ENCODE measurements at regions not wholly inside any gene's neighbourhood (a gene's known extent, or its start where the extent isn't known, plus 50 kb on each side); places are given as distances from the start of the nearest gene placed in this dataset.
"Not testable (repeated sequence)": the region's sequence is repeated elsewhere in the genome, so short reads cannot be mapped to it uniquely, and the experiment has no call there.

GRCh38 chr2:41204315-41204714 lies 752.4 kb upstream of the SLC8A1 start:
- Mint-ChIP-seq H3K9me3 (ENCODE audit: unreplicated experiment) (no peaks in the 10 kb centered on the region), H3K4me1 (ENCODE audit: unreplicated experiment) (no peaks in the 10 kb centered on the region), H3K27me3 (ENCODE audit: unreplicated experiment) (peaks cover 4% of the 10 kb centered on the region), H3K36me3 (ENCODE audit: unreplicated experiment) (no peaks in the 10 kb centered on the region), H3K27ac (ENCODE audit: unreplicated experiment) (no peak overlapping the region), H3K4me3 (ENCODE audit: unreplicated experiment) (no peak overlapping the region)
- TF ChIP-seq CTCF (IDR thresholded peaks at IDR 0.05): no peak
- DNase-seq (ENCODE audit: extremely low spot score, unreplicated experiment): no peak

DNA sequence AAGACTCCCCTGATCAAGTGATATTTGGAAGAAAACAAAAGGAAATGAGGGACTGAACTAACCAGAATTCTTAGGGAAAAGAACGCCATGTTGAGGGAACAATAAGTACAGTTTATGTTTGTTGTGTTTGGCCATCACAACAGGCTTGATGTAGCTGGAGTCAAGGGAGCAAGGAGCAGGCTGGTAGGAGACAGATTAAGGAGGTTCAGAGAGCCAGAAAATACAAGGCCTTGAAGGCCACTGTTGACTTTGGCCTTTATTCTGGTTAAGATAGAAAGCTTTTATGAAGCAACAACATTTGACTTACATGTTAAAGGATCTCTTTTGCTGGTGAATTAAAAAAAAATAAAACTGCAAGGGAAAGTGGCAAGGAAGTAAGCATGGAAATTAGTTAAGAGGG lies 754.1 kb upstream of the SLC8A1 start:
- Mint-ChIP-seq H3K4me3 (ENCODE audit: unreplicated experiment) (no peak overlapping the region), H3K27me3 (ENCODE audit: unreplicated experiment) (peaks cover 4% of the 10 kb centered on the region), H3K4me1 (ENCODE audit: unreplicated experiment) (no peaks in the 10 kb centered on the region), H3K36me3 (ENCODE audit: unreplicated experiment) (no peaks in the 10 kb centered on the region), H3K9me3 (ENCODE audit: unreplicated experiment) (no peaks in the 10 kb centered on the region), H3K27ac (ENCODE audit: unreplicated experiment) (no peak overlapping the region)
- no peak for TF ChIP-seq CTCF (IDR thresholded peaks at IDR 0.05)
- DNase-seq (ENCODE audit: extremely low spot score, unreplicated experiment): no peak

- no peak overlapping the region for H3K27ac Mint-ChIP-seq (ENCODE audit: unreplicated experiment)
- H3K27me3 Mint-ChIP-seq (ENCODE audit: unreplicated experiment): peaks cover 4% of the 10 kb centered on the region
- no peak for DNase-seq (ENCODE audit: extremely low spot score, unreplicated experiment)
- H3K4me1 Mint-ChIP-seq (ENCODE audit: unreplicated experiment): no peaks in the 10 kb centered on the region
- no peak for TF ChIP-seq CTCF (IDR thresholded peaks at IDR 0.05)
- H3K9me3 Mint-ChIP-seq (ENCODE audit: unreplicated experiment): no peaks in the 10 kb centered on the region
- no peak overlapping the region for H3K4me3 Mint-ChIP-seq (ENCODE audit: unreplicated experiment)
- no peaks in the 10 kb centered on the region for H3K36me3 Mint-ChIP-seq (ENCODE audit: unreplicated experiment)
Observed at GRCh38 chr2:41207578-41207977, 755.7 kb upstream of the SLC8A1 start.

GRCh38 chr2:41210030-41210429 lies 758.1 kb upstream of the SLC8A1 start:
- H3K9me3 Mint-ChIP-seq (ENCODE audit: unreplicated experiment); DNase-seq (ENCODE audit: extremely low spot score, unreplicated experiment); H3K27ac Mint-ChIP-seq (ENCODE audit: unreplicated experiment); H3K4me3 Mint-ChIP-seq (ENCODE audit: unreplicated experiment); H3K36me3 Mint-ChIP-seq (ENCODE audit: unreplicated experiment); H3K4me1 Mint-ChIP-seq (ENCODE audit: unreplicated experiment); H3K27me3 Mint-ChIP-seq (ENCODE audit: unreplicated experiment): not testable (repeated sequence)

- DNase-seq (ENCODE audit: extremely low spot score, unreplicated experiment): no peak
- no peaks in the 10 kb centered on the region for H3K4me1 Mint-ChIP-seq (ENCODE audit: unreplicated experiment)
- H3K36me3 Mint-ChIP-seq (ENCODE audit: unreplicated experiment): no peaks in the 10 kb centered on the region
- no peaks in the 10 kb centered on the region for H3K9me3 Mint-ChIP-seq (ENCODE audit: unreplicated experiment)
- no peak overlapping the region for H3K4me3 Mint-ChIP-seq (ENCODE audit: unreplicated experiment)
- no peak for TF ChIP-seq CTCF (IDR thresholded peaks at IDR 0.05)
- no peaks in the 10 kb centered on the region for H3K27me3 Mint-ChIP-seq (ENCODE audit: unreplicated experiment)
- H3K27ac Mint-ChIP-seq (ENCODE audit: unreplicated experiment): no peak overlapping the region
Observed at GRCh38 chr2:41216978-41217377, 765.1 kb upstream of the SLC8A1 start.

DNA sequence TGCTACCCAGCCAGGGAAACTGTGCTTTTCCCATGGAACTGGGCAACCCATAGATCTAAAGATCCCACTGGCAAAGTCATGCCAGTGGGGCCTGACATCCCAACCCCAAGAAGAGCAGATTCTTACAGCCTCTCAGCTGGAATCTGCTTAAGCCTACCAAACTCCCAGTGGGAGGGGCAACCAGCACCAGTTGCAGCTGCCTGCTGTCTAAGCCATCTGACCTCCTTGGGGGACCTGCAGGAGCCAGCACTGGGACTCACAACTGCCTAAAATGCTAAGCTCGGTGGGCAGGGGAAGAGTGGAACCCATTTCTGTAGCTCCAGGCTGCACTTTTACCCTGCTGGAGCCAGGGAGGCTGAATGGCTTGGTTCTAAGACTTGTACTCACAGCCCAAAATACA lies 770.7 kb upstream of the SLC8A1 start:
- Mint-ChIP-seq H3K4me3 (ENCODE audit: unreplicated experiment) (no peak overlapping the region), H3K27ac (ENCODE audit: unreplicated experiment) (no peak overlapping the region), H3K27me3 (ENCODE audit: unreplicated experiment) (no peaks in the 10 kb centered on the region), H3K4me1 (ENCODE audit: unreplicated experiment) (no peaks in the 10 kb centered on the region), H3K9me3 (ENCODE audit: unreplicated experiment) (no peaks in the 10 kb centered on the region), H3K36me3 (ENCODE audit: unreplicated experiment) (no peaks in the 10 kb centered on the region)
- DNase-seq (ENCODE audit: extremely low spot score, unreplicated experiment): no peak
- TF ChIP-seq CTCF (IDR thresholded peaks at IDR 0.05): no peak
